ENCODE measurements at regions not wholly inside any gene's neighbourhood (a gene's known extent, or its start where the extent isn't known, plus 50 kb on each side); places are given as distances from the start of the nearest gene placed in this dataset.
A peak's percentile ranks its signal among the peaks of the same experiment; 100 is the strongest.

DNA sequence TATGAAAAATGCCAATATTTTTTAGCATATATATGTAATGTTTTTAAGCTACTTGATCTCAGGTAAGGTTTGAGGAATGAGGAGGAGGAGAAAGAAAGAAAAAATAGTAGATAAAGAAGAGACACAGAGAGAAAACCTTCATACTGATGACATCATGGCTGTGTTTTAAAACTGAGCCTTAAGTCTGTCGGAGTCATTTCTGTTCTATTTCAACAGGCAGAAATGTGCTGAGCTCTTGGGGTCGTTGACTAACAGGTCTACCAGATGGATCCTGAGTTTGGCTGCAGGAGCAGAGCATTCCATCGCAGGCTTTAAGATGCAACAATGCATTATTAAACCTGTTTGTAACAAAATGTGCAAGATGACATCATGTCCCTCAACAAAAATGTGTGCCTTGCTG lies 356.0 kb downstream of the TGFB2 start (continued):
- TF ChIP-seq, protein P1, sequence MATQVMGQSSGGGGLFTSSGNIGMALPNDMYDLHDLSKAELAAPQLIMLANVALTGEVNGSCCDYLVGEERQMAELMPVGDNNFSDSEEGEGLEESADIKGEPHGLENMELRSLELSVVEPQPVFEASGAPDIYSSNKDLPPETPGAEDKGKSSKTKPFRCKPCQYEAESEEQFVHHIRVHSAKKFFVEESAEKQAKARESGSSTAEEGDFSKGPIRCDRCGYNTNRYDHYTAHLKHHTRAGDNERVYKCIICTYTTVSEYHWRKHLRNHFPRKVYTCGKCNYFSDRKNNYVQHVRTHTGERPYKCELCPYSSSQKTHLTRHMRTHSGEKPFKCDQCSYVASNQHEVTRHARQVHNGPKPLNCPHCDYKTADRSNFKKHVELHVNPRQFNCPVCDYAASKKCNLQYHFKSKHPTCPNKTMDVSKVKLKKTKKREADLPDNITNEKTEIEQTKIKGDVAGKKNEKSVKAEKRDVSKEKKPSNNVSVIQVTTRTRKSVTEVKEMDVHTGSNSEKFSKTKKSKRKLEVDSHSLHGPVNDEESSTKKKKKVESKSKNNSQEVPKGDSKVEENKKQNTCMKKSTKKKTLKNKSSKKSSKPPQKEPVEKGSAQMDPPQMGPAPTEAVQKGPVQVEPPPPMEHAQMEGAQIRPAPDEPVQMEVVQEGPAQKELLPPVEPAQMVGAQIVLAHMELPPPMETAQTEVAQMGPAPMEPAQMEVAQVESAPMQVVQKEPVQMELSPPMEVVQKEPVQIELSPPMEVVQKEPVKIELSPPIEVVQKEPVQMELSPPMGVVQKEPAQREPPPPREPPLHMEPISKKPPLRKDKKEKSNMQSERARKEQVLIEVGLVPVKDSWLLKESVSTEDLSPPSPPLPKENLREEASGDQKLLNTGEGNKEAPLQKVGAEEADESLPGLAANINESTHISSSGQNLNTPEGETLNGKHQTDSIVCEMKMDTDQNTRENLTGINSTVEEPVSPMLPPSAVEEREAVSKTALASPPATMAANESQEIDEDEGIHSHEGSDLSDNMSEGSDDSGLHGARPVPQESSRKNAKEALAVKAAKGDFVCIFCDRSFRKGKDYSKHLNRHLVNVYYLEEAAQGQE (IDR thresholded peaks at IDR 0.05; ENCODE audit: low read depth): no peak
- TF ChIP-seq EZH2phosphoT487 (IDR thresholded peaks at IDR 0.05; ENCODE audit: borderline replicate concordance): no peak
- TF ChIP-seq EGR1 (IDR thresholded peaks at IDR 0.05; ENCODE audit: low read depth): no peak
- no peak for TF ChIP-seq POLR2AphosphoS5 (IDR thresholded peaks at IDR 0.05; ENCODE audit: low read depth, low read length)
- TF ChIP-seq ZNF274 (IDR thresholded peaks at IDR 0.05; ENCODE audit: low read depth, low read length): no peak

DNA sequence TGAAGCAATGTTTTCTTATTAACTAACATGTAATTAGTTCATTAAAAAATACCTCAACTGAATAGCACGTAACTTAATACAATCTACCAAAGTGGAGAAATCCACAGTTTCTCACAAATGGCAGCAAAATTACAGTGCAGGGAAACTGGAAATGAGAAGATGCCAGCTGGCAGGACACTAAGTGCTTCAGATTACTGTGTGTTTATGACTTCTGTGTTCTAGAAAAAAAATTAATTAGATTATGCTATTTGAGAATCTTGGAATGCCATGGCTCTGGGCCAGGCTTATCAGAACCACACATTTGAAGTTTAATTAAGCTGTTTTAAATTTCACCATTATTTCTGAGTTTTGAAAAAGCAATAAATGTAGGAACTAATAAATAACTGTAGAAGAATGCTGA lies 357.6 kb downstream of the TGFB2 start:
- Histone ChIP-seq H3K4me3 (replicated peaks in 1 of 2; ENCODE audit: low read depth in 1 of 2, low read length in 2 of 2) (no peak overlapping the region), H3K4me1 (ENCODE audit: control insufficient read depth in 1 of 2, insufficient read depth in 2 of 2, low read length in 2 of 2) (peaks cover 25 to 34% of the 10 kb centered on the region in 2 experiments), H3K27ac (ENCODE audit: low read depth, low read length) (no peak overlapping the region), H4K20me1 (ENCODE audit: insufficient read depth) (no peaks in the 10 kb centered on the region), H2AFZ (ENCODE audit: low read depth, low read length, poor library complexity, severe bottlenecking) (peak overlapping the region; percentile 20), H3K36me3 (ENCODE audit: control insufficient read depth in 1 of 2, insufficient read depth in 2 of 2, low read length in 2 of 2) (no peaks in the 10 kb centered on the region), H3K79me2 (ENCODE audit: insufficient read depth, low read length) (no peaks in the 10 kb centered on the region), H3K9me3 (ENCODE audit: control insufficient read depth in 1 of 2, insufficient read depth in 1 of 2, low read depth in 1 of 2, low read length in 2 of 2) (no peaks in the 10 kb centered on the region), H3K9me2 (ENCODE audit: insufficient read depth) (no peaks in the 10 kb centered on the region), H3K4me2 (ENCODE audit: low read length) (no peak overlapping the region), H3K9ac (ENCODE audit: low read length) (no peak overlapping the region), H3K27me3 (ENCODE audit: insufficient read depth, low read length) (no peaks in the 10 kb centered on the region)
- BruUV-seq (replicated peaks): no TSS peak
- intact Hi-C loops (cut with micrococcal nuclease): no loop called here
- no peak for DNase-seq (ENCODE audit: low read depth, low spot score)
- RAD21 ChIA-PET (ENCODE audit: low non-redundant PET in 1 of 2, low total read pairs in 2 of 2, uncharacterized antibody in 2 of 2, unreplicated experiment in 2 of 2): no interaction called here
- POLR2A ChIA-PET: no interaction called here
- TF ChIP-seq YY1 (IDR thresholded peaks at IDR 0.05; ENCODE audit: extremely low read depth, insufficient replicate concordance, low read depth, low read length) (no peak), RAD21 (IDR thresholded peaks at IDR 0.05; ENCODE audit: low read depth) (no peak), SRF (IDR thresholded peaks at IDR 0.05; ENCODE audit: low read depth) (no peak), POLR2AphosphoS5 (IDR thresholded peaks at IDR 0.05; ENCODE audit: low read depth, low read length) (no peak), TCF7L2 (IDR thresholded peaks at IDR 0.05; ENCODE audit: borderline replicate concordance, extremely low read depth, insufficient read depth, insufficient read length) (no peak)
- TF ChIP-seq, protein P2, sequence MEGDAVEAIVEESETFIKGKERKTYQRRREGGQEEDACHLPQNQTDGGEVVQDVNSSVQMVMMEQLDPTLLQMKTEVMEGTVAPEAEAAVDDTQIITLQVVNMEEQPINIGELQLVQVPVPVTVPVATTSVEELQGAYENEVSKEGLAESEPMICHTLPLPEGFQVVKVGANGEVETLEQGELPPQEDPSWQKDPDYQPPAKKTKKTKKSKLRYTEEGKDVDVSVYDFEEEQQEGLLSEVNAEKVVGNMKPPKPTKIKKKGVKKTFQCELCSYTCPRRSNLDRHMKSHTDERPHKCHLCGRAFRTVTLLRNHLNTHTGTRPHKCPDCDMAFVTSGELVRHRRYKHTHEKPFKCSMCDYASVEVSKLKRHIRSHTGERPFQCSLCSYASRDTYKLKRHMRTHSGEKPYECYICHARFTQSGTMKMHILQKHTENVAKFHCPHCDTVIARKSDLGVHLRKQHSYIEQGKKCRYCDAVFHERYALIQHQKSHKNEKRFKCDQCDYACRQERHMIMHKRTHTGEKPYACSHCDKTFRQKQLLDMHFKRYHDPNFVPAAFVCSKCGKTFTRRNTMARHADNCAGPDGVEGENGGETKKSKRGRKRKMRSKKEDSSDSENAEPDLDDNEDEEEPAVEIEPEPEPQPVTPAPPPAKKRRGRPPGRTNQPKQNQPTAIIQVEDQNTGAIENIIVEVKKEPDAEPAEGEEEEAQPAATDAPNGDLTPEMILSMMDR (IDR thresholded peaks at IDR 0.05 in 2 of 3, conservative IDR thresholded peaks at IDR 0.05 in 1 of 3; ENCODE audit: borderline replicate concordance in 1 of 3, insufficient read depth in 1 of 3, low read depth in 2 of 3, low read length in 2 of 3): no peak
- no peak for ATAC-seq
- CTCF ChIA-PET: no interaction called here
